ENCODE measurements at regions not wholly inside any gene's neighbourhood (a gene's known extent, or its start where the extent isn't known, plus 50 kb on each side); places are given as distances from the start of the nearest gene placed in this dataset.

- TF ChIP-seq ZNF274 (IDR thresholded peaks at IDR 0.05; ENCODE audit: low read depth, low read length) (no peak), SUZ12 (IDR thresholded peaks at IDR 0.05; ENCODE audit: extremely low read depth, insufficient read depth, insufficient read length) (no peak), YY1 (IDR thresholded peaks at IDR 0.05; ENCODE audit: insufficient read depth, insufficient read length) (no peak)
- Histone ChIP-seq H3K4me1 (ENCODE audit: insufficient read depth, insufficient read length) (no peaks in the 10 kb centered on the region), H3K9me3 (ENCODE audit: insufficient read depth, low read length) (no peaks in the 10 kb centered on the region), H3K4me3 (ENCODE audit: insufficient read length, low read depth) (no peak overlapping the region), H3K27me3 (ENCODE audit: insufficient read depth, insufficient read length) (no peaks in the 10 kb centered on the region), H3K9ac (ENCODE audit: insufficient read length, low read depth) (no peak overlapping the region), H3K36me3 (ENCODE audit: insufficient read depth, insufficient read length, low read length) (no peaks in the 10 kb centered on the region)
- no peak for DNase-seq (ENCODE audit: low read depth, low spot score)
Measured at GRCh38 chr13:23515116-23515515, 55.1 kb upstream of the TNFRSF19 start.

GRCh38 chr13:23516190-23516589 lies 54.0 kb upstream of the TNFRSF19 start:
- no peak overlapping the region for H3K4me3 ChIP-seq (ENCODE audit: insufficient read length, low read depth)
- H3K9ac ChIP-seq (ENCODE audit: insufficient read length, low read depth) = no peak overlapping the region
- DNase-seq (ENCODE audit: low read depth, low spot score) = no peak
- TF ChIP-seq YY1 (IDR thresholded peaks at IDR 0.05; ENCODE audit: insufficient read depth, insufficient read length) (no peak), ZNF274 (IDR thresholded peaks at IDR 0.05; ENCODE audit: low read depth, low read length) (no peak), SUZ12 (IDR thresholded peaks at IDR 0.05; ENCODE audit: extremely low read depth, insufficient read depth, insufficient read length) (no peak)
- H3K36me3 ChIP-seq (ENCODE audit: insufficient read depth, insufficient read length, low read length) = no peaks in the 10 kb centered on the region
- H3K9me3 ChIP-seq (ENCODE audit: insufficient read depth, low read length) = no peaks in the 10 kb centered on the region
- no peaks in the 10 kb centered on the region for H3K27me3 ChIP-seq (ENCODE audit: insufficient read depth, insufficient read length)
- no peaks in the 10 kb centered on the region for H3K4me1 ChIP-seq (ENCODE audit: insufficient read depth, insufficient read length)

GRCh38 chr13:23516702-23517101 lies 53.5 kb upstream of the TNFRSF19 start:
- no peaks in the 10 kb centered on the region for H3K27me3 ChIP-seq (ENCODE audit: insufficient read depth, insufficient read length)
- no peaks in the 10 kb centered on the region for H3K9me3 ChIP-seq (ENCODE audit: insufficient read depth, low read length)
- H3K4me3 ChIP-seq (ENCODE audit: insufficient read length, low read depth) = no peak overlapping the region
- no peak overlapping the region for H3K9ac ChIP-seq (ENCODE audit: insufficient read length, low read depth)
- no peaks in the 10 kb centered on the region for H3K4me1 ChIP-seq (ENCODE audit: insufficient read depth, insufficient read length)
- no peak for DNase-seq (ENCODE audit: low read depth, low spot score)
- TF ChIP-seq YY1 (IDR thresholded peaks at IDR 0.05; ENCODE audit: insufficient read depth, insufficient read length) = no peak
- TF ChIP-seq ZNF274 (IDR thresholded peaks at IDR 0.05; ENCODE audit: low read depth, low read length) = no peak
- TF ChIP-seq SUZ12 (IDR thresholded peaks at IDR 0.05; ENCODE audit: extremely low read depth, insufficient read depth, insufficient read length) = no peak
- H3K36me3 ChIP-seq (ENCODE audit: insufficient read depth, insufficient read length, low read length) = no peaks in the 10 kb centered on the region

- no peak for DNase-seq (ENCODE audit: low read depth, low spot score)
- H3K9ac ChIP-seq (ENCODE audit: insufficient read length, low read depth) = no peak overlapping the region
- H3K4me1 ChIP-seq (ENCODE audit: insufficient read depth, insufficient read length) = no peaks in the 10 kb centered on the region
Measured at GRCh38 chr13:23518231-23518630, 52.0 kb upstream of the TNFRSF19 start.

More at GRCh38 chr13:23518231-23518630, 52.0 kb upstream of the TNFRSF19 start:
- Histone ChIP-seq H3K9me3 (ENCODE audit: insufficient read depth, low read length) (no peaks in the 10 kb centered on the region), H3K36me3 (ENCODE audit: insufficient read depth, insufficient read length, low read length) (no peaks in the 10 kb centered on the region), H3K27me3 (ENCODE audit: insufficient read depth, insufficient read length) (no peaks in the 10 kb centered on the region), H3K4me3 (ENCODE audit: insufficient read length, low read depth) (no peak overlapping the region)
- TF ChIP-seq ZNF274 (IDR thresholded peaks at IDR 0.05; ENCODE audit: low read depth, low read length) (no peak), YY1 (IDR thresholded peaks at IDR 0.05; ENCODE audit: insufficient read depth, insufficient read length) (no peak), SUZ12 (IDR thresholded peaks at IDR 0.05; ENCODE audit: extremely low read depth, insufficient read depth, insufficient read length) (no peak)
